ENCODE measurements at regions not wholly inside any gene's neighbourhood (a gene's known extent, or its start where the extent isn't known, plus 50 kb on each side); places are given as distances from the start of the nearest gene placed in this dataset.

DNA sequence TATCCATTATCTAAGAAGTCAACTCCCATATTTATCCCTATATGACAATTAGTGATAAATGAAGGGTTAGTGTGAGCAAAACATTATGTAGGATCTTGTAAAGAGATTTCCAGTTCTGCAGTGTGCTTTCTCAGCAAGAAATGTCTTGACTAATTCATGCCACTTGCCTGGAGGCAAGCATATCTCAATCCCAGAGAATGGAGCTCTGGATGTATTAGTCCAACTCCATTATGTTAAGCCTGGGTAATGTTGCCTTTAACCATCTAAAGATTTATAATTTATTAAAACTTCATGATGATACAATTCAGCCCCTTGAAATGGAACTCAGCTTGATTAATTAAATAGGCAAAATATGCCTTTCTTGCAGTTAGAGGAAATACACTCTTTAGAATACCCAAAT, 1079.9 kb upstream of the LRRTM3 start:
- Histone ChIP-seq H3K27me3 (replicated peaks in 1 of 4; ENCODE audit: control extremely low read depth in 1 of 4, control insufficient read depth in 3 of 4, insufficient read depth in 4 of 4, low read length in 3 of 4) (no peaks in the 10 kb centered on the region), H3K4me3 (ENCODE audit: control extremely low read depth in 1 of 5, extremely low read depth in 1 of 5, insufficient read depth in 1 of 5, low read depth in 2 of 5, low read length in 4 of 5) (no peak overlapping the region), H3K9me3 (ENCODE audit: control extremely low read depth in 1 of 3, control insufficient read depth in 2 of 3, insufficient read depth in 1 of 3, low read length in 2 of 3) (peaks cover 0 to 3% (median 0%) of the 10 kb centered on the region in 3 donors), H3K36me3 (replicated peaks in 1 of 2; ENCODE audit: control extremely low read depth in 1 of 2, control insufficient read depth in 1 of 2, extremely low read depth in 1 of 2, insufficient read depth in 2 of 2, low read length in 1 of 2) (no peaks in the 10 kb centered on the region), H3K9ac (ENCODE audit: low read length) (no peak overlapping the region), H3K4me2 (replicated peaks; ENCODE audit: low read depth, low read length, poor library complexity, severe bottlenecking) (no peak overlapping the region), H4K20me1 (ENCODE audit: control insufficient read depth, insufficient read depth, low read length, poor library complexity, severe bottlenecking) (no peaks in the 10 kb centered on the region), H3K79me2 (ENCODE audit: control insufficient read depth, insufficient read depth, low read length) (no peaks in the 10 kb centered on the region), H3K27ac (ENCODE audit: low read length in 2 of 2) (no peak overlapping the region), H3K4me1 (ENCODE audit: control insufficient read depth in 2 of 2, insufficient read depth in 2 of 2, low read length in 2 of 2) (no peaks in the 10 kb centered on the region), H2AFZ (ENCODE audit: insufficient read depth, low read depth, low read length, poor library complexity, severe bottlenecking) (no peak overlapping the region)
- Mint-ChIP-seq H3K27ac (no peak overlapping the region), H3K27me3 (no peaks in the 10 kb centered on the region), H3K4me1 (peaks cover 2% of the 10 kb centered on the region), H3K4me3 (no peak overlapping the region), H3K9me3 (ENCODE audit: insufficient read depth) (no peaks in the 10 kb centered on the region)
- TF ChIP-seq CTCF (IDR thresholded peaks at IDR 0.05): no peak
- no peak for TF ChIP-seq EZH2 (IDR thresholded peaks at IDR 0.05; ENCODE audit: borderline replicate concordance, insufficient read depth, low read depth, low read length, poor library complexity, severe bottlenecking)
- ATAC-seq (ENCODE audit: low read depth) (no peak), DNase-seq (no peak)
- intact Hi-C loops (cut with micrococcal nuclease): no loop called here
- POLR2A ChIA-PET: no interaction called here
- CTCF ChIA-PET: no interaction called here

DNA sequence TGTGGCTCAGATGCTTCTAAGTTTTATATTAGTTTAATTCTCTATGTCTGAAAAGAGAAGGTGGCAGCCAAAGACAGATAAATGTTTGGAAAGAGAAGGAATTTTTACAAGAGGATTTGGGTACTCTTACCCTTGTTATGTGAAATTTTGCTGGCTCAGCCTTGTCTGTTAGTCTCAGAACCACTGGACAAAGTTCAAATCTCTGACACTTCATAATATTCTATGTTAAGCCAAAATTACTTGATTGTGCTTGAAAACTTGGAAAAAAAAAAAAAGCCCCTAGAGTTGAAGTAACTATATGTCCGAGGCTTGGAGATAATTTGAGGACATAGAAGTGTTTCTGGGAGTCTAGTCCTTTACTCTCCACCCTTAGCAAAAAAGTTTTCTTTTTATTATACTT, 1079.3 kb upstream of the LRRTM3 start:
- no peaks in the 10 kb centered on the region for H3K79me2 ChIP-seq (ENCODE audit: control insufficient read depth, insufficient read depth, low read length)
- TF ChIP-seq EZH2 (IDR thresholded peaks at IDR 0.05; ENCODE audit: borderline replicate concordance, insufficient read depth, low read depth, low read length, poor library complexity, severe bottlenecking): no peak
- no peak for TF ChIP-seq CTCF (IDR thresholded peaks at IDR 0.05)
- no peak overlapping the region for H3K4me3 ChIP-seq (ENCODE audit: control extremely low read depth in 1 of 5, extremely low read depth in 1 of 5, insufficient read depth in 1 of 5, low read depth in 2 of 5, low read length in 4 of 5)
- H3K9me3 ChIP-seq (ENCODE audit: control extremely low read depth in 1 of 3, control insufficient read depth in 2 of 3, insufficient read depth in 1 of 3, low read length in 2 of 3): peaks cover 0 to under 1% (median 0%) of the 10 kb centered on the region in 3 donors
- no peak for ATAC-seq (ENCODE audit: low read depth)
- H3K9me3 Mint-ChIP-seq (ENCODE audit: insufficient read depth): no peaks in the 10 kb centered on the region
- no peaks in the 10 kb centered on the region for H4K20me1 ChIP-seq (ENCODE audit: control insufficient read depth, insufficient read depth, low read length, poor library complexity, severe bottlenecking)
- no peaks in the 10 kb centered on the region for H3K36me3 ChIP-seq (replicated peaks in 1 of 2; ENCODE audit: control extremely low read depth in 1 of 2, control insufficient read depth in 1 of 2, extremely low read depth in 1 of 2, insufficient read depth in 2 of 2, low read length in 1 of 2)
- H3K27me3 ChIP-seq (replicated peaks in 1 of 4; ENCODE audit: control extremely low read depth in 1 of 4, control insufficient read depth in 3 of 4, insufficient read depth in 4 of 4, low read length in 3 of 4): no peaks in the 10 kb centered on the region
- no peak overlapping the region for H3K4me2 ChIP-seq (replicated peaks; ENCODE audit: low read depth, low read length, poor library complexity, severe bottlenecking)
- DNase-seq: no peak
- CTCF ChIA-PET: interaction anchor here (0.6 kb wide), 1 partner anchor 230 kb away, joined by 3 read pairs; no protein-coding TSS in a partner anchor
- H2AFZ ChIP-seq (ENCODE audit: insufficient read depth, low read depth, low read length, poor library complexity, severe bottlenecking): no peak overlapping the region
- POLR2A ChIA-PET: no interaction called here
- intact Hi-C loops (cut with micrococcal nuclease): no loop called here
- no peaks in the 10 kb centered on the region for H3K27me3 Mint-ChIP-seq
- no peak overlapping the region for H3K9ac ChIP-seq (ENCODE audit: low read length)
- H3K4me3 Mint-ChIP-seq: no peak overlapping the region
- H3K27ac Mint-ChIP-seq: no peak overlapping the region
- peaks cover 2% of the 10 kb centered on the region for H3K4me1 Mint-ChIP-seq
- WGBS (ENCODE audit: insufficient coverage): no CpG with 5 or more reads among the region's 1 CpG
- no peaks in the 10 kb centered on the region for H3K4me1 ChIP-seq (ENCODE audit: control insufficient read depth in 2 of 2, insufficient read depth in 2 of 2, low read length in 2 of 2)
- no peak overlapping the region for H3K27ac ChIP-seq (ENCODE audit: low read length in 2 of 2)

Measured in B cell (primary cell).